Eye (tissue), 1 donor: ENCODE measurements at regions not wholly inside any gene's neighbourhood (a gene's known extent, or its start where the extent isn't known, plus 50 kb on each side); places are given as distances from the start of the nearest gene placed in this dataset.
A peak's percentile ranks its signal among the peaks of the same experiment; 100 is the strongest.

Source experiments
- DNase-seq: peaks from one replicate; pipeline ENCODE4 v3.0.0-alpha.2; 2015

GRCh38 chr18:43578211-43578610 lies 300.9 kb upstream of the SYT4 start:
- DNase-seq = no peak

GRCh38 chr18:43578706-43579105 lies 301.4 kb upstream of the SYT4 start:
- no peak for DNase-seq

- no peak for DNase-seq
These were observed 304.7 kb upstream of the SYT4 start for GRCh38 chr18:43581936-43582519.

GRCh38 chr18:43587538-43588153 lies 310.4 kb upstream of the SYT4 start:
- peak; percentile 66 for DNase-seq

- no peak for DNase-seq
These were observed 311.5 kb upstream of the SYT4 start for GRCh38 chr18:43588838-43589237.

GRCh38 chr18:43589611-43590151 lies 312.4 kb upstream of the SYT4 start:
- no peak for DNase-seq

GRCh38 chr18:43590182-43590903 lies 313.1 kb upstream of the SYT4 start:
- DNase-seq = no peak

- no peak for DNase-seq
These were observed 315.0 kb upstream of the SYT4 start for GRCh38 chr18:43592269-43592668.

GRCh38 chr18:43596105-43596712 lies 318.9 kb upstream of the SYT4 start:
- peak; percentile 58 for DNase-seq

- DNase-seq = no peak
These were observed 324.1 kb upstream of the SYT4 start for GRCh38 chr18:43601432-43601831.

- no peak for DNase-seq
These were observed 327.9 kb upstream of the SYT4 start for GRCh38 chr18:43605224-43605623.

- DNase-seq = peak; percentile 9
These were observed 329.5 kb upstream of the SYT4 start for GRCh38 chr18:43606795-43607194.

- DNase-seq = peak; percentile 85
These were observed 343.6 kb upstream of the SYT4 start for GRCh38 chr18:43620936-43621335.

GRCh38 chr18:43622024-43622423 lies 344.7 kb upstream of the SYT4 start:
- DNase-seq = no peak

GRCh38 chr18:43625582-43625981 lies 348.3 kb upstream of the SYT4 start:
- no peak for DNase-seq

GRCh38 chr18:43627848-43628530 lies 350.7 kb upstream of the SYT4 start:
- peak; percentile 38 for DNase-seq

- DNase-seq = peak; percentile 23
These were observed 357.7 kb upstream of the SYT4 start for GRCh38 chr18:43634994-43635393.

GRCh38 chr18:43635397-43635796 lies 358.1 kb upstream of the SYT4 start:
- no peak for DNase-seq

- peak; percentile 77 for DNase-seq
These were observed 365.5 kb upstream of the SYT4 start for GRCh38 chr18:43642727-43643330.

GRCh38 chr18:43648002-43648401 lies 370.7 kb upstream of the SYT4 start:
- DNase-seq = no peak

GRCh38 chr18:43649649-43650357 lies 372.5 kb upstream of the SYT4 start:
- no peak for DNase-seq

- DNase-seq = peak; percentile 44
These were observed 373.1 kb upstream of the SYT4 start for GRCh38 chr18:43650426-43650825.
